NCI-H2227 (cell line): ENCODE measurements at regions not wholly inside any gene's neighbourhood (a gene's known extent, or its start where the extent isn't known, plus 50 kb on each side); places are given as distances from the start of the nearest gene placed in this dataset.

Experiments
- DNase-seq: peaks from one replicate; lab custom pipeline; 2025; ENCODE audit not compliant: unreplicated experiment; lab: John Stamatoyannopoulos, UW

GRCh38 chr1:4848431-4848830 lies 194.0 kb downstream of the AJAP1 start:
- DNase-seq = no peak

- no peak for DNase-seq
Observed at GRCh38 chr1:4847711-4848110, 193.3 kb downstream of the AJAP1 start.
